Uterus (tissue), 3 donors: ENCODE measurements at regions not wholly inside any gene's neighbourhood (a gene's known extent, or its start where the extent isn't known, plus 50 kb on each side); places are given as distances from the start of the nearest gene placed in this dataset.

Experiments
- DNase-seq, 2 donors: peaks; one replicate each; pipeline ENCODE4 v3.0.0-alpha.2; 2019 to 2020
- H3K27ac ChIP-seq, 2 donors: fragments of 200-600 bp; sonication (generic); 1 replicate in 1 of 2; 2 replicates in 1 of 2; pipeline ENCODE4 v1.5.1; 2016 to 2018
- H3K27me3 ChIP-seq, 2 donors: fragments of 200-600 bp; sonication (generic); one replicate each; pipeline ENCODE4 v1.5.1; 2018 to 2019; ENCODE audit warnings: control low read depth in 1 of 2
- H3K36me3 ChIP-seq, 2 donors: fragments of 200-600 bp; sonication (generic); one replicate each; pipeline ENCODE4 v1.5.1; 2019; ENCODE audit warnings: control low read depth in 1 of 2
- H3K4me1 ChIP-seq, 2 donors: fragments of 200-600 bp; sonication (generic); one replicate each; pipeline ENCODE4 v1.5.1; 2018 to 2019; ENCODE audit warnings: control low read depth in 1 of 2
- H3K4me3 ChIP-seq, 2 donors: fragments of 200-600 bp; sonication (generic); 1 replicate in 1 of 2; 2 replicates in 1 of 2; pipeline ENCODE4 v1.5.1; 2018 to 2019; ENCODE audit warnings: mild to moderate bottlenecking in 1 of 2
- H3K9me3 ChIP-seq, 2 donors: fragments of 200-600 bp; sonication (generic); one replicate each; pipeline ENCODE4 v1.5.1; 2019; ENCODE audit warnings: control low read depth in 1 of 2
- CTCF ChIP-seq, 4 experiments: fragments of 200-600 bp in 2 of 4; fragments of 450-650 bp in 2 of 4; sonication (generic) in 2 of 4; IDR thresholded peaks; one replicate each; pipeline ENCODE4 v1.5.1; 2016 to 2019; ENCODE audit warnings: antibody characterized with exemption in 4 of 4, mild to moderate bottlenecking in 2 of 4, moderate library complexity in 1 of 4
- POLR2A ChIP-seq, 2 donors: fragments of 450-650 bp; IDR thresholded peaks; one replicate each; pipeline ENCODE4 v1.6.1; 2016; ENCODE audit warnings: antibody characterized with exemption in 2 of 2, mild to moderate bottlenecking in 1 of 2, moderate library complexity in 1 of 2
- intact Hi-C: fragments of 100-400 bp; cut with DNase I; formaldehyde crosslinking; loops from one replicate; pipeline ENCODE4 v1.15.1; 2023; ENCODE audit warnings: low total_unique reads
- donor health status: DM: yes; HTN: yes; CAD: no.

- DNase-seq, result no peak
- H3K4me3 ChIP-seq, result no peak overlapping the region
- no peak overlapping the region for H3K27ac ChIP-seq
- TF ChIP-seq CTCF (IDR thresholded peaks at IDR 0.05), result no peak
- H3K36me3 ChIP-seq, result no peaks in the 10 kb centered on the region
- no peaks in the 10 kb centered on the region for H3K27me3 ChIP-seq
- no peaks in the 10 kb centered on the region for H3K9me3 ChIP-seq
- intact Hi-C loops, result no loop called here
- H3K4me1 ChIP-seq, result no peaks in the 10 kb centered on the region
Observed at GRCh38 chr4:156663663-156664062, 307.9 kb downstream of the PDGFC start.

GRCh38 chr4:156662921-156663320 lies 308.7 kb downstream of the PDGFC start:
- TF ChIP-seq CTCF (IDR thresholded peaks at IDR 0.05) (no peak), POLR2A (IDR thresholded peaks at IDR 0.05) (no peak)
- intact Hi-C loops, result no loop called here
- Histone ChIP-seq H3K9me3 (no peaks in the 10 kb centered on the region), H3K27me3 (no peaks in the 10 kb centered on the region), H3K36me3 (no peaks in the 10 kb centered on the region), H3K4me1 (no peaks in the 10 kb centered on the region), H3K27ac (no peak overlapping the region), H3K4me3 (no peak overlapping the region)
- no peak for DNase-seq

- H3K9me3 ChIP-seq, result no peaks in the 10 kb centered on the region
- no peaks in the 10 kb centered on the region for H3K27me3 ChIP-seq
- H3K36me3 ChIP-seq, result no peaks in the 10 kb centered on the region
- TF ChIP-seq POLR2A (IDR thresholded peaks at IDR 0.05) (no peak), CTCF (IDR thresholded peaks at IDR 0.05) (no peak)
- intact Hi-C loops, result no loop called here
- H3K4me3 ChIP-seq, result no peak overlapping the region
- H3K4me1 ChIP-seq, result no peaks in the 10 kb centered on the region
- H3K27ac ChIP-seq, result no peak overlapping the region
- no peak for DNase-seq
Observed at GRCh38 chr4:156661555-156661954, 310.0 kb downstream of the PDGFC start.

- no peaks in the 10 kb centered on the region for H3K4me1 ChIP-seq
- H3K4me3 ChIP-seq, result no peak overlapping the region
- H3K27me3 ChIP-seq, result no peaks in the 10 kb centered on the region
- no peak overlapping the region for H3K27ac ChIP-seq
- no peak for TF ChIP-seq POLR2A (IDR thresholded peaks at IDR 0.05)
- no peak for TF ChIP-seq CTCF (IDR thresholded peaks at IDR 0.05)
- no peaks in the 10 kb centered on the region for H3K9me3 ChIP-seq
- no peak for DNase-seq
- no peaks in the 10 kb centered on the region for H3K36me3 ChIP-seq
- intact Hi-C loops, result no loop called here
Observed at GRCh38 chr4:156660465-156660864, 311.1 kb downstream of the PDGFC start.

- no peaks in the 10 kb centered on the region for H3K27me3 ChIP-seq
- H3K4me1 ChIP-seq, result no peaks in the 10 kb centered on the region
- H3K27ac ChIP-seq, result no peak overlapping the region
- no peak overlapping the region for H3K4me3 ChIP-seq
- no peaks in the 10 kb centered on the region for H3K9me3 ChIP-seq
- no peaks in the 10 kb centered on the region for H3K36me3 ChIP-seq
- DNase-seq, result no peak
- intact Hi-C loops, result no loop called here
- TF ChIP-seq CTCF (IDR thresholded peaks at IDR 0.05) (no peak), POLR2A (IDR thresholded peaks at IDR 0.05) (no peak)
Observed at GRCh38 chr4:156659983-156660382, 311.6 kb downstream of the PDGFC start.
